Activated CD4-positive, alpha-beta T cell treated with anti-CD3 and anti-CD28 coated beads, Interleukin-2, amount 10 ng/mL, durations not matched to agents 24 days and 14 days (primary cell): ENCODE measurements at regions not wholly inside any gene's neighbourhood (a gene's known extent, or its start where the extent isn't known, plus 50 kb on each side); places are given as distances from the start of the nearest gene placed in this dataset.
"Not testable (repeated sequence)": the region's sequence is repeated elsewhere in the genome, so short reads cannot be mapped to it uniquely, and the experiment has no call there.

Experiments used
- DNase-seq: peaks from one replicate; pipeline ENCODE4 v3.0.0; 2022
- H3K27ac Mint-ChIP-seq: one replicate; pipeline ENCODE4 v1.8.0; 2022; ENCODE audit warnings: mild to moderate bottlenecking, mixed read lengths
- H3K27me3 Mint-ChIP-seq: one replicate; pipeline ENCODE4 v1.8.0; 2022; ENCODE audit warnings: mixed read lengths
- H3K36me3 Mint-ChIP-seq: one replicate; pipeline ENCODE4 v1.8.0; 2022; ENCODE audit warnings: low read depth, mild to moderate bottlenecking, mixed read lengths
- H3K4me1 Mint-ChIP-seq: one replicate; pipeline ENCODE4 v1.8.0; 2021; ENCODE audit warnings: mixed read lengths
- H3K4me3 Mint-ChIP-seq: one replicate; pipeline ENCODE4 v1.8.0; 2022; ENCODE audit warnings: mild to moderate bottlenecking, moderate library complexity, mixed read lengths
- H3K9me3 Mint-ChIP-seq: one replicate; pipeline ENCODE4 v1.8.0; 2021; ENCODE audit warnings: mixed read lengths
- intact Hi-C: fragments of 100-400 bp; cut with micrococcal nuclease; formaldehyde crosslinking; loops from one replicate; pipeline ENCODE4 v1.15.1; 2023

DNA sequence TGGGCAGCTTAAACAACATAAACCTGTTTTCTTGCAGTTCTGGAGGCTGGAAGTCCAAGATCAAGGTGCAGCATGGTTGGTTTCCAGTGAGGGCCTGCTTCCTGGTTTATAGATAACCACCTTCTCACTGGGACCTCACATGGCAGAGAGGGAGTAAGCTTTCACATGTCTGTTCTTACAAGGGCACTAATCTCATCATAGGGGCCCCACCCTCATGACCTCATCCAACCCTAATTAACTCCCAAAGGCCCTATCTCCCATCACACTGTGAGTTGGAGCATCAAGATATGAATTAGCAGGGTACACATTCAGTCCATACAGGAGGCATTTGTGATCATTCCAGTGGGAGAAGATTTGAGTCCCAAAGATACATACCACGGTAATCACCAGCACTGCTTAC is 50.5 kb upstream of the GRIN2A start:
- no peak overlapping the region for H3K4me3 Mint-ChIP-seq
- no peaks in the 10 kb centered on the region for H3K9me3 Mint-ChIP-seq
- no peak for DNase-seq
- no peaks in the 10 kb centered on the region for H3K4me1 Mint-ChIP-seq
- H3K27me3 Mint-ChIP-seq = peaks cover 3% of the 10 kb centered on the region
- no peaks in the 10 kb centered on the region for H3K36me3 Mint-ChIP-seq
- no peak overlapping the region for H3K27ac Mint-ChIP-seq
- intact Hi-C loops = no loop called here

DNA sequence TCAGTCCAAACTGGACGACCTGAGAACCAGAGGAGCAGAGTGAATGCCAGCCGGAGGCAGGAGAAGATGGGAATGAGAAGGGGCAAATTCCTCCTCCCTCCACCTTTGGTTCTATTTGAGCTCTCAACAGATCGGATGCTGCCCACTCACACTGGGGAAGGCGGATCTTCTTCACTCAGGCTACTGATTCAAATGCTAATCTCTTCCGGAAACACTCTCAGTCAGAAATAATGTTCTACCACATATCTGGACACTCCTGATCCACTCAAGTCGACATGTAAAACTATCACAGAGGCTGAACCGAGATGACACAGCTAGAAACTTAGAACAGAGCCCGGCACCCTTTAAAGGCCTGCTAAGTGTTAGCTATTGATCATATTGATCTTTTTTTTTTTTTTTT is 57.4 kb upstream of the GRIN2A start:
- H3K27ac Mint-ChIP-seq = no peak overlapping the region
- intact Hi-C loops = no loop called here
- peaks cover 3% of the 10 kb centered on the region for H3K27me3 Mint-ChIP-seq
- DNase-seq = no peak
- H3K4me3 Mint-ChIP-seq = no peak overlapping the region
- H3K36me3 Mint-ChIP-seq = no peaks in the 10 kb centered on the region
- no peaks in the 10 kb centered on the region for H3K4me1 Mint-ChIP-seq
- H3K9me3 Mint-ChIP-seq = no peaks in the 10 kb centered on the region

DNA sequence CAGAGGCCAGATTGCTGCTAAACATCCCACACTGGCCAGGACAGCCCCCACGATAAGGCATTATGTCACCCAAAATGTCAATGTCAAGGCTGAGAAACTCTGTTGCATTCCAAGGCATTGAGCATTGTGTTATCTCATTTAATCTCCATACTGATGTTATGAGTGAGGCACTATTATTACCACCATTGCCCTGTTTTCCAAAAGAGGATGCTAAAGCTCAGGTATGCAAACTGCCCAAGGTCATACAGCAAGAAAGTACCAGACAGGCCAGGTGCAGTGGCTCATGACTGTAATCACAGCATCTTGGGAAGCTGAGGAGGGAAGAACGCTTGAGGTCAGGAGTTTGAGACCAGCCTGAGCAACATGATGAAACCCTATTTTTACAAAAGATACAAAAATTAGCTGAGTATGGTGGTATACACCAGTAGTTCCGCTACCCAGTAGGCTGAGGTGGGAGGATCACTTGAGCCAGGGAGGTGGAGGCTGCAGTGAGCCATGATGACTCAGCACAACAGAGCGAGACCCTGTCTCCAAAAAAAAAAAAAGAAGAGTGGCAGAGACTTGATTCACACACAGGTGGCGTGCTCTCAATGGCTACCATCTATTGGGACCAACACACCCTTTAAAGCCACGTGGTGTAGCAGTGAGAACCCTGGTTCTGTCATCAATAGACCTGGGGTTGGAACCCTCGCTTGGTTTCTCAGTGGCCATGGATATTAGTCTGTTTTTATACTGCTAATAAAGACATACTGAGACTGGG is 58.8 kb upstream of the GRIN2A start:
- DNase-seq = no peak
- H3K36me3 Mint-ChIP-seq = no peaks in the 10 kb centered on the region
- no peaks in the 10 kb centered on the region for H3K9me3 Mint-ChIP-seq
- no peaks in the 10 kb centered on the region for H3K4me1 Mint-ChIP-seq
- H3K27ac Mint-ChIP-seq = no peak overlapping the region
- H3K27me3 Mint-ChIP-seq = no peaks in the 10 kb centered on the region
- no peak overlapping the region for H3K4me3 Mint-ChIP-seq
- intact Hi-C loops = no loop called here

DNA sequence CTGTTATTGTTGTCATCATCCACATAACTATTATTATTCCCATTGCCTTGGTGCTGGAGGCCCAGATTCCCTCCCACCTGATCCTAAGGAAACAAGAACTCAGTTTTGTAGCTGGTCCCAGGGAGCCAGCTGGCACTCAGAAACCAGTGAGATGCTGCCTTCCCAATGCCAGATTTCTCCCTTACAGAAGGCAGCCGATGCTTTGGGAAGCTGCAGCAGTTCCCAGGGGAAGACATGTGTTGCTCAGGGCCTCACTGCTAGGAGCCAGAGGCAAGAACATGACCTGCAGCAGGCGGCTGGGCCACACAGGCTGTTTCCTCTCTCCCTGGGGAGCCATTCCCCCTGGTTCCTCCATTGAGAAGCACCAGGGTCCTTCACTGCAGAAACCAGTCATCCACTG is 59.9 kb upstream of the GRIN2A start:
- Mint-ChIP-seq H3K36me3 (no peaks in the 10 kb centered on the region), H3K4me3 (no peak overlapping the region), H3K4me1 (no peaks in the 10 kb centered on the region), H3K27me3 (no peaks in the 10 kb centered on the region), H3K9me3 (no peaks in the 10 kb centered on the region), H3K27ac (no peak overlapping the region)
- DNase-seq = no peak
- intact Hi-C loops = no loop called here

DNA sequence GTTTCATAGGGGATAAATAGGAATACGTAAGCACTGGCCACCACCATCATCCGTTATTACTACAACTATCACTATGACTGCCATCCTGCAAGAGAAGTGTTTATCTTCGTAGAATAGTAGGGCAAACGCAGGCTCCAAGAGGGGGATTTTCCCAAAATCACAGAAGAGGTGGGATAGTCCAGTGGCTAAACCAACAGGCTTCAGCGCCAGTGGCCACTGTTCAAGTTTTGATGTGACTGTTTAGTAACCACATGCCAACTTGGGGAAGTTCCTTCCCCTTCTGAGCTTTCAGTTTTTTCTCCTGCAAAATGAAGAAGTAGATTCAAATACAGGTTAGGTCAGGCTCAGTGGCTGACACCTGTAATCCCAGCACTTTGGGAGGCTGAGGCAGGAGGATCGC is 60.7 kb upstream of the GRIN2A start:
- intact Hi-C loops = no loop called here
- H3K4me3 Mint-ChIP-seq = no peak overlapping the region
- no peaks in the 10 kb centered on the region for H3K4me1 Mint-ChIP-seq
- H3K36me3 Mint-ChIP-seq = no peaks in the 10 kb centered on the region
- H3K27ac Mint-ChIP-seq = no peak overlapping the region
- H3K27me3 Mint-ChIP-seq = no peaks in the 10 kb centered on the region
- H3K9me3 Mint-ChIP-seq = no peaks in the 10 kb centered on the region
- no peak for DNase-seq

DNA sequence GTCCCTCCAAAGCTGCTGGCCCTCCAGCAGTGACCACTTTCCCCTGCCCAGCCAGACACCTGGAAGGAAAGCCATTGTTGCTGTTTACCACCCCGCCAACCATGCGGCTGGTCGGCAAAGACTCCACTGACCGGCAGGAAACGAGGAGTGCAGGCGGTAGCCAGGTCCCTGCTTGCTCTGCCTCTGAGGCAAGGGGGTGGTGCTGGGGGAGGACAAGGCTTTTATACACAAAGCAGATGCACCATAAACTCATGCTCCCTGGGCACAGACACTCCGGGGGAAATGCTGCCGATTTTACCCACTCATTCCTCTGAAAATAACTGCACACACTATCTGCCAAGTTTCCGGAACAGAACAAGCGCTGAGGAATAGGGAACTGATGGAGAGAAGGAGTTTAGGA is 62.8 kb upstream of the GRIN2A start:
- Mint-ChIP-seq H3K4me1 (no peaks in the 10 kb centered on the region), H3K27me3 (peaks cover 2% of the 10 kb centered on the region), H3K9me3 (no peaks in the 10 kb centered on the region), H3K4me3 (no peak overlapping the region), H3K27ac (no peak overlapping the region), H3K36me3 (no peaks in the 10 kb centered on the region)
- intact Hi-C loops = no loop called here
- DNase-seq = no peak

DNA sequence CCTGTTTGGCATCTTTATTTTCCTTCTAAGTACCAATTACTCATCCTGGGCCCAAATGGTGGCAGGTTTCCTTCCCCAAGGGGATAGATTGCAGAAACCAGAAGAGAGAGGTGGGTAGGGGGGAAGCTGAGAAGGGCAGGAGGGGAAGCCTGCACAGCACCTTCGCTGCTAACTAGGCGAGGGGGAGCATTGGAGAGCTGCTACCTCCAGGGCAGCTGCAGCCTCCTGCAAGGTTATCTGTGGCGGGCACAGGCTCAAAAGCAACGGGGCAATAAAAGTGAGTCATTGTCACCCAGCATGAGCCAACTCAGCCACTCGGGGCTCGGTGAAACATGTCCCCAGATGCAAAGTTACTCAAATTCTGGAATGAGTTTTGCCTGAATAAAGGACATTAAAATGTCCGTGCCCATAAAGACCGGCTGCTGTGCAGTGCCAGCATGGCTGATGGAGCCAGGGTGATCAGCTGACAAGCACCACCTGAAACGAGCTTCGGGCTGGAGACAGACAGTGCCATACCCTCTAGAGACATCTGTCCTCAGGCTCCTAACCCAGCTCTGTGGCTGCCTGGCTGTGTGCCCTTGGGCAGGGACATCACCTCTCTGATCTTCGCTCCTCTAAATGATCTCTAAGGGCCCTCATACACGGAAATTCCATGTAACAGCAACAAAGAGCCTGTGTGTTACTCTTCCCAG is 68.1 kb upstream of the GRIN2A start:
- no peaks in the 10 kb centered on the region for H3K4me1 Mint-ChIP-seq
- no peaks in the 10 kb centered on the region for H3K36me3 Mint-ChIP-seq
- no peak for DNase-seq
- no peak overlapping the region for H3K4me3 Mint-ChIP-seq
- H3K9me3 Mint-ChIP-seq = no peaks in the 10 kb centered on the region
- intact Hi-C loops = no loop called here
- H3K27me3 Mint-ChIP-seq = peaks cover 2% of the 10 kb centered on the region
- no peak overlapping the region for H3K27ac Mint-ChIP-seq

DNA sequence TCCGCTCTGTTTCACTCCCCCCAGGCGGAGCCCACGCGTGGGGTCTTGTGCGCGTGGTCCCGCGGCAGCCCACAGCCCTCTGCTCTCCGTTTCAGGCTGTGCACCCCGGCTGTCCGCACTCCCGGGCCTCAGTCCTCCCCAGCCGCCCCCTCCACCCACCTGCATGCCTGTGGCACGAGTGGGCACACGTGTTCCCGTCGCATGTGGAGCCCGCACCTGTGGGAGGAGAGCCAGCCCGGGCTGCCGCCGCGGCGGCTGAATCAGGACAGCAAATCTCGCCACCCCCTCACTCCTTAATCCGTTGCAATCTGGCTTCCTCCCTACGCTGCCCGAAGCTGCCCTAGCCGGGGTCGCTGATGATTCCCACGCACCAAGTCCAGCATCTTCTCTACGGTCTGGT is 69.9 kb upstream of the GRIN2A start:
- Mint-ChIP-seq H3K27ac (no peak overlapping the region), H3K9me3 (no peaks in the 10 kb centered on the region), H3K4me3 (no peak overlapping the region), H3K36me3 (no peaks in the 10 kb centered on the region), H3K27me3 (peaks cover 3% of the 10 kb centered on the region), H3K4me1 (peaks cover 4% of the 10 kb centered on the region)
- no peak for DNase-seq
- intact Hi-C loops = no loop called here

DNA sequence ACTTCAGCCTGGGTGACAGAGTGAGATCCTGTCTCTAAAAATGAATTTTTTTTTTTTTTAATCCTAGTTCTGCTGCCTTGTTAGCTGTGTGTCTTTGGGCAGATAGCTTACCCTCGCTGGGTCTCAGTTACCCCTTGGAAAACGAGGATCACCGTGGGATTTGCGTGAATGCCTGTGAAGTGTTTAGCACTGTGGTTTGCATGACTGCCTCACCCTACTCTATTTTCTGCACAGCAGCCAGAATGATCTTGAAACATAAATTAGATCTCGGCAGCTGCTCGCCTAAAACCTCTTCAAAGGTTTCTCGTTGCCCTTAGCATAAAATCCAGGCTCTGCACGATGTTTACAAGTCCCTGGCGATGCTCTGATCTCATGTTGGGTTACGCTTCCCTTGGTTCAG is 71.2 kb upstream of the GRIN2A start:
- H3K36me3 Mint-ChIP-seq = no peaks in the 10 kb centered on the region
- H3K27ac Mint-ChIP-seq = no peak overlapping the region
- H3K9me3 Mint-ChIP-seq = no peaks in the 10 kb centered on the region
- peaks cover 2% of the 10 kb centered on the region for H3K27me3 Mint-ChIP-seq
- intact Hi-C loops = no loop called here
- no peak overlapping the region for H3K4me3 Mint-ChIP-seq
- DNase-seq = no peak
- H3K4me1 Mint-ChIP-seq = peaks cover 4% of the 10 kb centered on the region

DNA sequence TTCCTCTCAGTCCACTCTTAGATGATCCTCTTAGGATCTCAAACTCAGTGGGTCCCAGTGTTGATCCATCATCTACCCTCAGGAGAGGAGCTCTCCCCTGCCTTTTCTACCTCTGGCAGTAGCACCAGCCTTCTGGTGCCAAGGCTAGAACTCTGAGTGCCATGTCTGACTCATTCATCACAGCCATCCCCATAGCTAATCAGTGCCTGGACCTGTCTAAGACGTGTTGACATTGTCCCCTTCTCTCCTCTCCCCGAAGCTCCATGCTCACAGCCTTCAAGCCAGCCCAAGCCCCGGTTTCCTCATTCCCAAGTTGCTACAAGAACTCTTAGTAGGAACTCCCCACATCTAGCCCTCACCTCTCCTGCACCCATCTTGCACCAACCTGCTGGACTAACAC is 73.5 kb upstream of the GRIN2A start:
- Mint-ChIP-seq H3K27me3 (peaks cover 1% of the 10 kb centered on the region), H3K36me3 (no peaks in the 10 kb centered on the region), H3K4me1 (peaks cover 4% of the 10 kb centered on the region), H3K27ac (no peak overlapping the region), H3K9me3 (no peaks in the 10 kb centered on the region), H3K4me3 (no peak overlapping the region)
- no peak for DNase-seq
- intact Hi-C loops = loop anchor here (2.0 kb wide), 1 partner anchor 481 kb away; no protein-coding TSS in a partner anchor

DNA sequence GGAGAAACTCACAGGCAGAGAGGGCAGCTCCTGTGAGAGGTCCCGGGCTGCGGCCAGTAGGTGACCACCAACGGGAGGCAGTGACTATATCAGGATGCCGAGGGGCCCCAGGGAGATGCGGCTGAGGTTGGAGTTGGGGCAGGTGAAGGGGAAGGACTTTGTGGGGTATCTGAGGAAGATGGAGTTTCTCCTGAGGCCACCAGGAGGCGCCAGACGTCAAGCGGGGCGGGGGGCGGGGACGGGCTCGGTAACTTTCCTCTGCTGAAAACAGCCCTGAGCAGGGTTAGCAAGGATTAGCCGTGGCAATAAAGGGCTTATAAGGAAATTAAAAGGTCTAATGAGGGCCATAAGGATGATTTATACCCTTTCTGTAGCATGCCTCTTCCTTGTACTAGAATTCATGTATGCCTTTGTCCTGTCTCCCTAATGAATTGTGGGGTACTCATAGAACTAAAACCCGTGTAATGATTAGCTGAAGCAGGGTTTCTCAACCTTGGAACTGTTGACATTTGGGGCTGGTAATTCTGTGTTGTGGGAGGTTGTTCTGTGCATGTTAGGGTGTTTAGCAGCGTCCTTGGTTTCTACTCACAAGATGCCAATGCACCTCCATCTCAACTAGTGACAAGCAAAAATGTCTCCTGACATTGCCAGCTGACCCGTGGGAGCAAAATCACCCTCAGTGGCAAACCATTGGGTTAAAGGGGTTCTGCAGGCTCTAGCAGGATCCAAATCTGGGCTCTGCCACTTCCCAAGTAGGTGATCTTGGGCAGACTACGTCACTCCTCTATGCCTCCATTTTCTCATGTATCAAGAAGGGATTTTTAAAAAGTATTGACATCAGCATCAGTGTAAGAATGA is 74.8 kb upstream of the GRIN2A start:
- H3K4me1 Mint-ChIP-seq = peaks cover 4% of the 10 kb centered on the region
- no peaks in the 10 kb centered on the region for H3K36me3 Mint-ChIP-seq
- H3K27ac Mint-ChIP-seq = no peak overlapping the region
- no peaks in the 10 kb centered on the region for H3K9me3 Mint-ChIP-seq
- intact Hi-C loops = loop anchor here (1.0 to 2.0 kb wide), 2 partner anchors 252 to 480 kb away; no protein-coding TSS in a partner anchor
- peak; percentile 77 for DNase-seq
- H3K27me3 Mint-ChIP-seq = peaks cover 1% of the 10 kb centered on the region
- no peak overlapping the region for H3K4me3 Mint-ChIP-seq

DNA sequence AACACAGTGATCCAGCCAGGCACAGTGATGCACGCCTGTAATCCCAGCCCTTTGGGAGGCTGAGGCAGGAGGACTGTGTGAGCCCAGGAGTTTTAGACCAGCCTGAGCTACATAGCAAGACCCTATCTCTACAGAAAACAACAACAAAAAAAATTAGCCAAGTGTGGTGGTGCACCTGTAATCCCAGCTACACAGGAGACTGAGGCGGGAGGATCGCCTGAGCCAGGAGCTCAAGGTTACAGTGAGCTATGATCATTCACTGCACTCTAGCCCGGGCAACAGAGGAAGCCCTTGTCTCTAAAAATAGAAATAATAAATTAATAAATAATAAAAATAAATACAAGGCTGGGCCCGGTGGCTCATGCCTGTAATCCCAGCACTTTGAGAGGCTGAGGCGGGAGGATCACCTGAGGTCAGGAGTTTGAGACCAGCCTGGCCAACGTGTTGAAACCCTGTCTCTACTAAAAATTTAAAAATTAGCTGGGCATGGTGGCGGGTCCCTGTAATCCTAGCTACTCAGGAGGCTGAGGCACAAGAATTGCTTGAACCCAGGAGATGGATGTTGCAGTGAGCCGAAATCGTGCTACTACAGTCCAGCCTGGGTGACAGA is 75.5 kb upstream of the GRIN2A start:
- not testable (repeated sequence) for H3K36me3 Mint-ChIP-seq, H3K4me1 Mint-ChIP-seq, H3K9me3 Mint-ChIP-seq, H3K27ac Mint-ChIP-seq, H3K4me3 Mint-ChIP-seq, H3K27me3 Mint-ChIP-seq, DNase-seq
- intact Hi-C loops = loop anchor here (1.0 to 2.0 kb wide), 2 partner anchors 252 to 479 kb away; no protein-coding TSS in a partner anchor

DNA sequence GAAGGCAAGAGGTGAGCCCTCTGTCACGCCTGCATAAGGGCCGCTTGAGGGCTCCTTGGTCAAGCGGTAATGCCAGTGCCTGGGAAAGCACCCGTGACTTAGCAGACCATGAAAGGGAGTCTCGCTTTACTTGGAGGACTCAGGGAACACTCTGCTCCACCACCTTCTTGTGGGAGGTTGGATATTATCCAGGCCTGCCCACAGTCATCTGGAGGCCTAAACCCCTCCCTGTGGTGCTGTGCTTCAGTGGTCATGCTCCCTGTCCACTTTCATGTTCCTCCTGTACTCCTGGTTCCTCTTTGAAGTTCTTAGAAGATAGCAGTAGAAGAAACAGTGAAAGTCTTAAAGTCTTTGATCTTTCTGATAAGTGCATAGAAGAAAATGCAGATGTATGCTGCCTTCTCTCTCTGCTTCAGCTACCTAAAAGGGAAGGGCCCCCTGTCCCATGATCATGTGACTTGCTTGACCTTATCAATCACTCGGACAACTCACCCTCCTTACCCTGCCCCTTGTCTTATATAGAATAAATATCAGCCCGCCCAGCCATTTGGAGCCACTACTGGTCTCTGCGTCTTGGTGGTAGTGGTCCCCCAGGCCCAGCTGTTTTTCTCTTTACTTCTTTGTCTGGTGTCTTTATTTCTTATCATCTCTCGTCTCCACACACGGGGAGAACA is 76.8 kb upstream of the GRIN2A start:
- intact Hi-C loops, H3K27me3 Mint-ChIP-seq, H3K9me3 Mint-ChIP-seq, H3K4me1 Mint-ChIP-seq, H3K27ac Mint-ChIP-seq, DNase-seq, H3K4me3 Mint-ChIP-seq, H3K36me3 Mint-ChIP-seq: not testable (repeated sequence)
